SK-N-SH treated with all-trans-retinoic acid at 6 μM for 48 hours (cell line): ENCODE measurements at regions not wholly inside any gene's neighbourhood (a gene's known extent, or its start where the extent isn't known, plus 50 kb on each side); places are given as distances from the start of the nearest gene placed in this dataset.

Experiments used
- ARNTL ChIP-seq: fragments of 450-650 bp; formaldehyde crosslinking; IDR thresholded peaks from 2 replicates; pipeline ENCODE4 v1.5.0; 2020; ENCODE audit warnings: low read depth, mild to moderate bottlenecking, moderate library complexity, borderline replicate concordance
- BACH2 ChIP-seq: fragments of 250-450 bp; sonication (Bioruptor Pico); IDR thresholded peaks from 2 replicates; pipeline ENCODE4 v1.9.0; 2021; ENCODE audit warnings: mild to moderate bottlenecking, borderline replicate concordance
- GLIS3 ChIP-seq: fragments of 250-450 bp; sonication (Bioruptor Pico); IDR thresholded peaks from 2 replicates; pipeline ENCODE4 v1.5.0; 2020; ENCODE audit warnings: mild to moderate bottlenecking, moderate library complexity
- PPARA ChIP-seq: fragments of 250-450 bp; sonication (Bioruptor Pico); IDR thresholded peaks from 2 replicates; pipeline ENCODE4 v1.5.0; 2020; ENCODE audit warnings: mild to moderate bottlenecking, borderline replicate concordance
- RARB ChIP-seq: fragments of 250-450 bp; sonication (Bioruptor Pico); IDR thresholded peaks from 2 replicates; pipeline ENCODE4 v1.8.0; 2021; ENCODE audit warnings: mild to moderate bottlenecking, moderate library complexity
- SNAI2 ChIP-seq: fragments of 250-450 bp; sonication (Bioruptor Pico); IDR thresholded peaks from 2 replicates; pipeline ENCODE4 v1.5.0; 2020; ENCODE audit warnings: mild to moderate bottlenecking, moderate library complexity
- TCF4 ChIP-seq: fragments of 250-450 bp; sonication (Bioruptor Pico); IDR thresholded peaks from 2 replicates; pipeline ENCODE4 v1.8.0; 2021; ENCODE audit warnings: mild to moderate bottlenecking, moderate library complexity, borderline replicate concordance
- ZFP3 ChIP-seq: fragments of 250-450 bp; sonication (Bioruptor Pico); IDR thresholded peaks from 2 replicates; pipeline ENCODE4 v1.5.0; 2020; ENCODE audit warnings: mild to moderate bottlenecking, moderate library complexity
- ZFP30 ChIP-seq: fragments of 450-650 bp; formaldehyde crosslinking; IDR thresholded peaks from 2 replicates; pipeline ENCODE4 v1.5.0; 2022; ENCODE audit warnings: mild to moderate bottlenecking, moderate library complexity
- ZNF565 ChIP-seq: fragments of 450-650 bp; formaldehyde crosslinking; conservative IDR thresholded peaks from 2 replicates; pipeline ENCODE4 v1.5.0; 2020; ENCODE audit warnings: low read depth, mild to moderate bottlenecking, moderate library complexity
- ZNF70 ChIP-seq: fragments of 450-650 bp; formaldehyde crosslinking; IDR thresholded peaks from 2 replicates; pipeline ENCODE4 v1.5.0; 2020; ENCODE audit warnings: mild to moderate bottlenecking, moderate library complexity
- TF ChIP-seq, protein P1 (sequence below): fragments of 250-450 bp; sonication (Bioruptor Pico); IDR thresholded peaks from 2 replicates; pipeline ENCODE4 v1.5.1; 2020; ENCODE audit warnings: low read depth, mild to moderate bottlenecking, moderate library complexity
- TF ChIP-seq, protein P2 (sequence below): fragments of 250-450 bp; sonication (Bioruptor Pico); IDR thresholded peaks from 2 replicates; pipeline ENCODE4 v1.8.0; 2020; ENCODE audit warnings: mild to moderate bottlenecking, moderate library complexity, borderline replicate concordance
- TF ChIP-seq, protein P3 (sequence below): fragments of 250-450 bp; sonication (Bioruptor Pico); IDR thresholded peaks from 2 replicates; pipeline ENCODE4 v1.5.1; 2021; ENCODE audit warnings: mild to moderate bottlenecking, moderate library complexity

DNA sequence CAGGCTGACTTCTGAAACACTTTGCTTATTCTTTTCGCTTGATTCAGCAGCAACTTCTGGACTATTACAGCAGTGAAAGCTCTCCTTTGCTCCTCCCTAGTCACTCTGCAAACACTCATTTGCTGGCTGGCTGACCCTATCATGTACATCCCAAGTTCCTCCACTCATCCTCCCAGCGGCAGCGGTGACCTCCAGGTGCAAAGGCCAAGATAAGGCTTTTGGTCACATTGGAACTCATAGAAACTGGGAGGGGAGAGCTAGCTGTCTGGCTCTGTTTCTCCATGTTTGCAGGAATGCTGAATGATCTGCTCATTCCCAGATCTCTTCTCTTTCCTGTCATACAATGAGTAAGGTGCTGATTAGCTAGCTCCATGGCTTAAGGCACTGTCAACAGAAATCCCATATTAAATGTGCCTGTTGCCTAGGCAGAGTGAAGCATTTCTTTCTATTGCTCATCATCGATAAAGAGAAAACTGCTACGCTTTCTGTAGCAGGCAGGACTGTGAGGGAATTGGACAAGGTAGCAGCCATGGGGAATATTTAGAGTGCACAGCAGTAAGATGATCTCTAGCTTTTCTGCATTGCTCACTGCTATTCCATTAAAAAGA is 250.5 kb upstream of the PDE4D start:
- TF ChIP-seq, protein P1, sequence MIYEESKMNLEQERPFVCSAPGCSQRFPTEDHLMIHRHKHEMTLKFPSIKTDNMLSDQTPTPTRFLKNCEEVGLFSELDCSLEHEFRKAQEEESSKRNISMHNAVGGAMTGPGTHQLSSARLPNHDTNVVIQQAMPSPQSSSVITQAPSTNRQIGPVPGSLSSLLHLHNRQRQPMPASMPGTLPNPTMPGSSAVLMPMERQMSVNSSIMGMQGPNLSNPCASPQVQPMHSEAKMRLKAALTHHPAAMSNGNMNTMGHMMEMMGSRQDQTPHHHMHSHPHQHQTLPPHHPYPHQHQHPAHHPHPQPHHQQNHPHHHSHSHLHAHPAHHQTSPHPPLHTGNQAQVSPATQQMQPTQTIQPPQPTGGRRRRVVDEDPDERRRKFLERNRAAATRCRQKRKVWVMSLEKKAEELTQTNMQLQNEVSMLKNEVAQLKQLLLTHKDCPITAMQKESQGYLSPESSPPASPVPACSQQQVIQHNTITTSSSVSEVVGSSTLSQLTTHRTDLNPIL (CRISPR knock-in tag): no peak
- TF ChIP-seq SNAI2 (CRISPR knock-in tag) (no peak), GLIS3 (CRISPR knock-in tag) (no peak), PPARA (CRISPR knock-in tag) (no peak), RARB (no peak), BACH2 (CRISPR knock-in tag) (no peak), ZFP30 (CRISPR knock-in tag) (no peak), TCF4 (CRISPR knock-in tag) (no peak), ARNTL (no peak), ZFP3 (CRISPR knock-in tag) (no peak), ZNF565 (CRISPR knock-in tag) (no peak), ZNF70 (CRISPR knock-in tag) (no peak)
- TF ChIP-seq, protein P2, sequence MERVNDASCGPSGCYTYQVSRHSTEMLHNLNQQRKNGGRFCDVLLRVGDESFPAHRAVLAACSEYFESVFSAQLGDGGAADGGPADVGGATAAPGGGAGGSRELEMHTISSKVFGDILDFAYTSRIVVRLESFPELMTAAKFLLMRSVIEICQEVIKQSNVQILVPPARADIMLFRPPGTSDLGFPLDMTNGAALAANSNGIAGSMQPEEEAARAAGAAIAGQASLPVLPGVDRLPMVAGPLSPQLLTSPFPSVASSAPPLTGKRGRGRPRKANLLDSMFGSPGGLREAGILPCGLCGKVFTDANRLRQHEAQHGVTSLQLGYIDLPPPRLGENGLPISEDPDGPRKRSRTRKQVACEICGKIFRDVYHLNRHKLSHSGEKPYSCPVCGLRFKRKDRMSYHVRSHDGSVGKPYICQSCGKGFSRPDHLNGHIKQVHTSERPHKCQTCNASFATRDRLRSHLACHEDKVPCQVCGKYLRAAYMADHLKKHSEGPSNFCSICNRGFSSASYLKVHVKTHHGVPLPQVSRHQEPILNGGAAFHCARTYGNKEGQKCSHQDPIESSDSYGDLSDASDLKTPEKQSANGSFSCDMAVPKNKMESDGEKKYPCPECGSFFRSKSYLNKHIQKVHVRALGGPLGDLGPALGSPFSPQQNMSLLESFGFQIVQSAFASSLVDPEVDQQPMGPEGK (CRISPR knock-in tag): no peak
- TF ChIP-seq, protein P3, sequence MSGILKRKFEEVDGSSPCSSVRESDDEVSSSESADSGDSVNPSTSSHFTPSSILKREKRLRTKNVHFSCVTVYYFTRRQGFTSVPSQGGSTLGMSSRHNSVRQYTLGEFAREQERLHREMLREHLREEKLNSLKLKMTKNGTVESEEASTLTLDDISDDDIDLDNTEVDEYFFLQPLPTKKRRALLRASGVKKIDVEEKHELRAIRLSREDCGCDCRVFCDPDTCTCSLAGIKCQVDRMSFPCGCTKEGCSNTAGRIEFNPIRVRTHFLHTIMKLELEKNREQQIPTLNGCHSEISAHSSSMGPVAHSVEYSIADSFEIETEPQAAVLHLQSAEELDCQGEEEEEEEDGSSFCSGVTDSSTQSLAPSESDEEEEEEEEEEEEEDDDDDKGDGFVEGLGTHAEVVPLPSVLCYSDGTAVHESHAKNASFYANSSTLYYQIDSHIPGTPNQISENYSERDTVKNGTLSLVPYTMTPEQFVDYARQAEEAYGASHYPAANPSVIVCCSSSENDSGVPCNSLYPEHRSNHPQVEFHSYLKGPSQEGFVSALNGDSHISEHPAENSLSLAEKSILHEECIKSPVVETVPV (CRISPR knock-in tag): no peak
